Gastroesophageal sphincter (tissue), 2 donors: ENCODE measurements at regions not wholly inside any gene's neighbourhood (a gene's known extent, or its start where the extent isn't known, plus 50 kb on each side); places are given as distances from the start of the nearest gene placed in this dataset.

Experiments
- EP300 ChIP-seq: sonication (generic); formaldehyde crosslinking; IDR thresholded peaks from one replicate; pipeline ENCODE4 v1.6.1; 2017; ENCODE audit warnings: antibody characterized with exemption, mild to moderate bottlenecking
- POLR2A ChIP-seq, 2 donors: fragments of 450-650 bp; IDR thresholded peaks; one replicate each; pipeline ENCODE4 v1.6.1; 2017; ENCODE audit warnings: antibody characterized with exemption in 2 of 2, mild to moderate bottlenecking in 2 of 2, moderate library complexity in 1 of 2
- POLR2AphosphoS5 ChIP-seq: sonication (generic); formaldehyde crosslinking; IDR thresholded peaks from one replicate; pipeline ENCODE4 v1.6.1; 2017; ENCODE audit warnings: antibody characterized with exemption

GRCh38 chr11:92346220-92346619 is 121.6 kb downstream of the FAT3 start:
- TF ChIP-seq POLR2AphosphoS5, result no peak
- TF ChIP-seq EP300, result no peak
- TF ChIP-seq POLR2A (IDR thresholded peaks at IDR 0.05), result no peak
